K562 (cell line): ENCODE measurements at regions not wholly inside any gene's neighbourhood (a gene's known extent, or its start where the extent isn't known, plus 50 kb on each side); places are given as distances from the start of the nearest gene placed in this dataset.

Source experiments
- ATAC-seq: fragments of 200-7000 bp; cut with Tn5 transposase; 3 replicates; pipeline ENCODE4 v1.9.1; 2020; ENCODE audit warnings: moderate library complexity
- BruUV-seq: library from RNA; stranded (reverse); fragments of 400-500 nt; replicated peaks from 2 replicates; lab custom pipeline; 2021; lab: Mats Ljungman, UMichigan
- CTCF ChIA-PET: fragments of 300-600 bp; formaldehyde crosslinking; extraction: SDS; loops from one replicate; lab custom pipeline; 2021; ENCODE audit warnings: low intra/inter-chr PET ratio; lab: Yijun Ruan, JAX
- POLR2A ChIA-PET: fragments of 300-600, 350-650 bp; sonication (Branson Sonifier 250); formaldehyde crosslinking; extraction: SDS; loops from one replicate; lab custom pipeline; 2021; ENCODE audit warnings: antibody characterized with exemption, inconsistent platforms; lab: Yijun Ruan, JAX
- DNase-seq, 4 experiments: peaks; one replicate each; pipeline versions ENCODE4 v3.0.0 to v3.0.0-alpha.2; 2011 to 2018; ENCODE audit warnings: low spot score in 3 of 4, mixed read lengths in 3 of 4; ENCODE audit errors: extremely low read depth in 1 of 4
- FAIRE-seq: peaks from 2 replicates; lab custom pipeline; 2011; peaks lifted over from hg19 to GRCh38; lab: Jason Lieb, UNC
- H2AFZ ChIP-seq: 2 replicates; pipeline ENCODE4 v1.6.0; 2011; ENCODE audit warnings: low read depth, low read length, control low read depth, inconsistent platforms
- H3K27ac ChIP-seq: fragments of 200-600 bp; 3 replicates; pipeline ENCODE4 v1.8.0; 2011; ENCODE audit warnings: low read depth, mild to moderate bottlenecking, control low read depth, inconsistent platforms, low read length, moderate library complexity, mixed read lengths; ENCODE audit errors: extremely low read depth
- H3K27me3 ChIP-seq, 2 experiments: fragments of 300-600 bp in 1 of 2; 2 replicates in 1 of 2; 3 replicates in 1 of 2; pipeline versions ENCODE4 v1.6.0 to v1.8.0; 2011; ENCODE audit warnings: inconsistent platforms in 2 of 2, low read length in 2 of 2, mild to moderate bottlenecking in 1 of 2, mixed read lengths in 1 of 2, moderate library complexity in 1 of 2; ENCODE audit not compliant: control insufficient read depth in 2 of 2, insufficient read depth in 2 of 2
- H3K36me3 ChIP-seq: fragments of 300-600 bp; 3 replicates; pipeline ENCODE4 v1.8.0; 2011; ENCODE audit warnings: mild to moderate bottlenecking, low read length, inconsistent platforms; ENCODE audit not compliant: control insufficient read depth, insufficient read depth
- H3K4me1 ChIP-seq, 2 experiments: fragments of 200-600 bp in 1 of 2; replicated peaks in 1 of 2; 2 replicates in 1 of 2; 3 replicates in 1 of 2; pipeline versions ENCODE4 v1.5.1 to v1.8.0; 2011; ENCODE audit warnings: inconsistent platforms in 2 of 2, low read length in 2 of 2, mild to moderate bottlenecking in 1 of 2, mixed read lengths in 1 of 2, moderate library complexity in 1 of 2; ENCODE audit not compliant: control insufficient read depth in 2 of 2, insufficient read depth in 2 of 2
- H3K4me2 ChIP-seq: 2 replicates; pipeline ENCODE4 v1.6.1; 2011; ENCODE audit warnings: low read length, control low read depth, inconsistent platforms, mixed read lengths; ENCODE audit not compliant: insufficient read depth
- H3K4me3 ChIP-seq: fragments of 200-600 bp; sonication (generic), shearing (Covaris generic); 2 replicates; pipeline ENCODE4 v1.5.1; 2016; ENCODE audit warnings: control low read depth, inconsistent platforms
- H3K79me2 ChIP-seq: fragments of 200-600 bp; 3 replicates; pipeline ENCODE4 v1.8.0; 2011; ENCODE audit warnings: low read length, inconsistent platforms; ENCODE audit not compliant: control insufficient read depth, insufficient read depth
- H3K9ac ChIP-seq, 2 experiments: 2 replicates each; pipeline versions ENCODE4 v1.6.0 to v1.6.1; 2011; ENCODE audit warnings: low read depth in 2 of 2, low read length in 2 of 2, control low read depth in 1 of 2, inconsistent platforms in 1 of 2, mild to moderate bottlenecking in 1 of 2, mixed read lengths in 1 of 2; ENCODE audit not compliant: insufficient read depth in 1 of 2
- H3K9me1 ChIP-seq: one replicate; pipeline ENCODE4 v1.6.0; 2011; ENCODE audit warnings: inconsistent platforms, mild to moderate bottlenecking, low read length, moderate library complexity; ENCODE audit not compliant: control insufficient read depth, insufficient read depth
- H3K9me3 ChIP-seq: replicated peaks from 2 replicates; pipeline ENCODE4 v1.5.1; 2011; ENCODE audit warnings: low read depth, low read length, inconsistent platforms; ENCODE audit not compliant: control insufficient read depth, insufficient read depth
- H4K20me1 ChIP-seq: replicated peaks from 2 replicates; pipeline ENCODE4 v1.6.1; 2011; ENCODE audit warnings: low read length, inconsistent platforms, mixed read lengths; ENCODE audit not compliant: control insufficient read depth, insufficient read depth
- AFF1 ChIP-seq, 2 experiments: fragments of 450-650 bp; IDR thresholded peaks; 2 replicates each; pipeline ENCODE4 v1.6.1; 2018; ENCODE audit warnings: mild to moderate bottlenecking in 2 of 2, low read depth in 1 of 2; ENCODE audit not compliant: partially characterized antibody in 2 of 2
- E2F6 ChIP-seq, 2 experiments: IDR thresholded peaks; 2 replicates each; pipeline ENCODE4 v1.6.1; 2011; ENCODE audit warnings: borderline replicate concordance in 1 of 2, control low read depth in 1 of 2, low read depth in 1 of 2, low read length in 1 of 2, mild to moderate bottlenecking in 1 of 2, mixed read lengths in 1 of 2, moderate library complexity in 1 of 2; ENCODE audit not compliant: insufficient read depth in 1 of 2, insufficient read length in 1 of 2, poor library complexity in 1 of 2, severe bottlenecking in 1 of 2; ENCODE audit errors: extremely low read depth in 1 of 2
- EP400 ChIP-seq: fragments of 450-650 bp; IDR thresholded peaks from 2 replicates; pipeline ENCODE4 v1.6.1; 2017; ENCODE audit warnings: antibody characterized with exemption, mild to moderate bottlenecking, moderate library complexity
- ETV1 ChIP-seq: fragments of 450-650 bp; conservative IDR thresholded peaks from 2 replicates; pipeline ENCODE4 v1.6.1; 2016; ENCODE audit warnings: missing genetic modification characterization, control low read depth, low read depth, missing compliant biosample characterization
- GATA2 ChIP-seq: sonication (generic); formaldehyde crosslinking; IDR thresholded peaks from 2 replicates; pipeline ENCODE4 v1.4.0; 2020; ENCODE audit warnings: mild to moderate bottlenecking, missing genetic modification reagents
- HLTF ChIP-seq: fragments of 450-650 bp; IDR thresholded peaks from 2 replicates; pipeline ENCODE4 v1.6.1; 2016
- HMG20B ChIP-seq: fragments of 250-450 bp; sonication (Bioruptor Pico); IDR thresholded peaks from 2 replicates; pipeline ENCODE4 v1.5.0; 2021; ENCODE audit warnings: mild to moderate bottlenecking
- MAFF ChIP-seq: IDR thresholded peaks from 2 replicates; pipeline ENCODE4 v1.6.1; 2012; ENCODE audit warnings: low read length, improper control_type of control experiment
- PTRF ChIP-seq: fragments of 450-650 bp; IDR thresholded peaks from 2 replicates; pipeline ENCODE4 v1.6.1; 2016; ENCODE audit warnings: mild to moderate bottlenecking, missing genetic modification characterization, missing compliant biosample characterization
- SAFB ChIP-seq: fragments of 200-400 bp; formaldehyde crosslinking; IDR thresholded peaks from 2 replicates; pipeline ENCODE4 v1.6.1; 2017; ENCODE audit warnings: low read depth, low read length, borderline replicate concordance
- SMARCB1 ChIP-seq: IDR thresholded peaks from 2 replicates; pipeline ENCODE4 v1.6.1; 2011; ENCODE audit warnings: improper control_type of control experiment, low read depth; ENCODE audit not compliant: insufficient read length
- TCF15 ChIP-seq: fragments of 250-450 bp; sonication (Bioruptor Pico); IDR thresholded peaks from 2 replicates; pipeline ENCODE4 v1.8.0; 2022; ENCODE audit warnings: moderate library complexity, mild to moderate bottlenecking, inconsistent platforms
- ZBTB34 ChIP-seq: fragments of 250-450 bp; sonication (Bioruptor Pico); IDR thresholded peaks from 2 replicates; pipeline ENCODE4 v1.8.0; 2021; ENCODE audit warnings: mild to moderate bottlenecking, moderate library complexity
- ZNF586 ChIP-seq: fragments of 450-650 bp; formaldehyde crosslinking; conservative IDR thresholded peaks from 2 replicates; pipeline ENCODE4 v1.4.0; 2020; ENCODE audit warnings: mild to moderate bottlenecking, moderate library complexity
- WGBS: fragments of 100-300 bp; shearing (Covaris generic); methylation state at CpG from one replicate; pipeline ENCODE4 v1.1.6; 2016; ENCODE audit warnings: low coverage, mixed read lengths; ENCODE audit not compliant: insufficient coverage; ENCODE audit errors: missing lambda C conversion rate; 5-methylcytosine and 5-hydroxymethylcytosine counted together
- in situ Hi-C: fragments of 300-500 bp; cut with MboI; formaldehyde crosslinking; loops from 4 replicates; pipeline ENCODE4 v1.15.0; 2018; ENCODE audit warnings: inconsistent platforms, mixed read lengths
- intact Hi-C: fragments of 100-400 bp; cut with micrococcal nuclease; formaldehyde crosslinking; loops from 2 replicates; pipeline ENCODE4 v1.14.2; 2022

GRCh38 chr5:92003806-92004205 lies 620.7 kb upstream of the ARRDC3 start (continued):
- TF ChIP-seq AFF1 (IDR thresholded peaks at IDR 0.05; ENCODE audit: low read depth in 1 of 2, partially characterized antibody in 2 of 2) (no peak), EP400 (no peak)

- Histone ChIP-seq H3K4me2 (no peak overlapping the region), H3K9ac (no peak overlapping the region), H3K9me1 (no peaks in the 10 kb centered on the region), H3K9me3 (no peaks in the 10 kb centered on the region), H4K20me1 (no peaks in the 10 kb centered on the region), H3K27ac (no peak overlapping the region), H3K36me3 (no peaks in the 10 kb centered on the region), H2AFZ (no peak overlapping the region), H3K79me2 (no peaks in the 10 kb centered on the region), H3K4me3 (no peak overlapping the region), H3K27me3 (no peaks in the 10 kb centered on the region), H3K4me1 (no peaks in the 10 kb centered on the region)
- ChIA-PET POLR2A (interaction anchor here (0.6 kb wide), 1 partner anchor 284 kb away, joined by 3 read pairs; no protein-coding TSS in a partner anchor), CTCF (interaction anchor here (0.6 kb wide), 1 partner anchor 38 kb away, joined by 3 read pairs; no protein-coding TSS in a partner anchor)
- FAIRE-seq (no peak), ATAC-seq (no peak), DNase-seq (no peak)
- BruUV-seq = no TSS peak
- intact Hi-C loops (no loop called here), in situ Hi-C loops (no loop called here)
- WGBS = 6% methylated on average over 4 of the region's 4 CpGs
- TF ChIP-seq HLTF (no peak), ETV1 (tag) (no peak), SAFB (no peak), ZBTB34 (CRISPR knock-in tag) (no peak), E2F6 (IDR thresholded peaks at IDR 0.05; ENCODE audit: borderline replicate concordance in 1 of 2, extremely low read depth in 1 of 2, insufficient read depth in 1 of 2, insufficient read length in 1 of 2, low read depth in 1 of 2, low read length in 1 of 2, poor library complexity in 1 of 2, severe bottlenecking in 1 of 2) (no peak), HMG20B (no peak), GATA2 (CRISPR knock-in tag) (no peak), PTRF (no peak), SMARCB1 (no peak), MAFF (no peak), ZNF586 (CRISPR knock-in tag) (no peak), TCF15 (no peak)
These were observed 619.7 kb upstream of the ARRDC3 start for GRCh38 chr5:92002721-92003274.
